Cerebellar cortex (tissue), 1 donor: ENCODE measurements at regions not wholly inside any gene's neighbourhood (a gene's known extent, or its start where the extent isn't known, plus 50 kb on each side); places are given as distances from the start of the nearest gene placed in this dataset.
"Not testable (repeated sequence)": the region's sequence is repeated elsewhere in the genome, so short reads cannot be mapped to it uniquely, and the experiment has no call there.

ENCODE experiments used
- DNase-seq: peaks from one replicate; pipeline ENCODE4 v3.0.0-alpha.2; 2015; ENCODE audit warnings: low spot score

- DNase-seq, result no peak
These were observed 129.3 kb upstream of the LPCAT1 start for GRCh38 chr5:1652873-1653697.

- DNase-seq, result no peak
These were observed 128.5 kb upstream of the LPCAT1 start for GRCh38 chr5:1651971-1652872.

- no peak for DNase-seq
These were observed 127.5 kb upstream of the LPCAT1 start for GRCh38 chr5:1651250-1651649.

DNA sequence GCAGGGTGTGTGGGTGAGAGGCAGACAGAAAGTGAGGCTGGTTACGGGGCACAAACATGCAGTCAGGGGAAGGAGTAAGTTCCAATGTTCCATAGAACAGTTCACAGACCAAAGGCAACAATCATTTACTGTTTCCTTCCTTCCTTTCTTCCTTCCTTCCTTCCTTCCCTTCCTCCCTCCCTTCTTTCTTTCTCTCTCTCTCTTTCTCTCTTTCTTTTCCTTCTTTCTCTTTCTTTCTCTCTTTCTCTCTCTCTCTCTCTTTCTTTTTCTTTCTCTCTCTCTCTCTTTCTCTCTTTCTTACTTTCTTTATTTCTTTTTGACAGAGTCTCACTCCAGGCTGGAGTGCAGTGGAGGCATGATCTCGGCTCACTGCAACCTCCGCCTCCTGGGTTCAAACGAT lies 125.8 kb upstream of the LPCAT1 start:
- DNase-seq, result no peak

DNA sequence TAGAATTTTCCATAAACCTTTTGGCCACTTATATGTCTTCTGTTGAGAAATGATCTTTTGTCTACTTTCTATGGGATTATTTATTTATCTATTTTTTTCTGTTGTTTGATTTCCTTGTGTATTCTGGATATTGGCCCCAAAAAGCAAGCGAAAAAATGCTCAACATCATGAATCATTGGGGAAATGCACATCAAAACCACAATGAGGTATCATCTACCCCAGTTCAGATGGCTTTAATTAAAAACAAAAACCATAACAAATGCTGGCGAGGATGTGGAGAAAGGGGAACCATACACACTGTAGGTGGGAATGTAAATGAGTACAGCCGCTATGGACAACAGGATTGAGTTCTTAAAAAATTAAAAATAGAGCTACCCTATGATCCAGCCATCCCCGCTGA lies 125.0 kb upstream of the LPCAT1 start:
- DNase-seq, result no peak

DNA sequence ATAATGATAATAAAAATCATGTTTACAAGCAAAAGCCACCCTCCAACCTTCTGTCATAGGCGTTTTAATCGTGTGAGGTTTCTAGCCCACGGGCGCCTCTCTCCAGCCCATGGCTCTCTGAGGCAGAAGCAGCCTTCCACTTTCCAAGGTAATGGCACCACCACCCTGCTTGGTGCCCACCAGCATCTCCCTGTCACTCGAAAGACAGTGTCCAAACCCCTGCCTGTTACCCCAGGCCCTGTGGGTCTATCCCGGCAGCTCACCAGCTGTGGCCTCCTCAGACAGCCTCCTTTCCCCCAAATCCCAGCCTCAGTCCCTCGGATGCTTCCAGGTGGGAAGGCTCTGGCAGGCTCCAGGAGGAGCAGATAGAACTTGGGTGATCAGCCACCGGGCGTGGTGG lies 123.8 kb upstream of the LPCAT1 start:
- DNase-seq, result no peak

DNA sequence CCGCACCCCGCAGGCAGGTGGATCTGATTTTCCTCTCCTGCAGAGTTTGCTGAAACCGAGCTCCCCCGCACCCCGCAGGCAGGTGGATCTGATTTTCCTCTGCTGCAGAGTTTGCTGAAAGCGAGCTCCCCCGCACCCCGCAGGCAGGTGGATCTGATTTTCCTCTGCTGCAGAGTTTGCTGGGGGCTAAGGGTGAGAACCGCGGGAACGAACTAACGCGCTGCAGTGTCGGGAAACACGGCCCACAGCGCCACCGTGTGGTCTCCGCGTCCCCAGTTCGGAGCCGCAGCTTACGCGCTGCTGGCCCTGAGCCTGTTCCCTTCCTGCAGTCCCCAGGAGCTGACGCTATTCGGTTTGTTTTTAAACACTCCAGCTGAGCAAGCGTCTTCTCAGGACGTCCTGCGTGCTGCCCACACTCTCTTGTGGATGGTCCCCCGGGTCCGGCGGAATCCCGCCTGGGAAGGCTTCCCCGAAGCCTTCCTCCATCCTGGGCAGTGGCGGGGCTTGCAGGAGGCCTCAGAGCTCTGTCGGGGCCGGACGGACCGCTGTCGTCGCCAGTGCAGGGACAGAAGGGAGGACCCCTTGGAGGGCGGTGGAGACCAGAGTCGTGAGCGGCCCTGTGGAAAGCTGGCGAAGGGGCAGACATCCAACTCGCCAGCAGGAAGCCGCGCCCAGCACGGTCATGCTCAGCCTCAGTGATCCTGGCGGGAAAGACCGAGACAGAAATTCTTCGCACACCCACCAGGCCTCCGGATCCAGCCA lies 121.2 kb upstream of the LPCAT1 start:
- DNase-seq, result peak; percentile 83

GRCh38 chr5:1644393-1644809 lies 120.6 kb upstream of the LPCAT1 start:
- DNase-seq, result not testable (repeated sequence)

GRCh38 chr5:1643651-1644392 lies 120.1 kb upstream of the LPCAT1 start:
- no peak for DNase-seq

DNA sequence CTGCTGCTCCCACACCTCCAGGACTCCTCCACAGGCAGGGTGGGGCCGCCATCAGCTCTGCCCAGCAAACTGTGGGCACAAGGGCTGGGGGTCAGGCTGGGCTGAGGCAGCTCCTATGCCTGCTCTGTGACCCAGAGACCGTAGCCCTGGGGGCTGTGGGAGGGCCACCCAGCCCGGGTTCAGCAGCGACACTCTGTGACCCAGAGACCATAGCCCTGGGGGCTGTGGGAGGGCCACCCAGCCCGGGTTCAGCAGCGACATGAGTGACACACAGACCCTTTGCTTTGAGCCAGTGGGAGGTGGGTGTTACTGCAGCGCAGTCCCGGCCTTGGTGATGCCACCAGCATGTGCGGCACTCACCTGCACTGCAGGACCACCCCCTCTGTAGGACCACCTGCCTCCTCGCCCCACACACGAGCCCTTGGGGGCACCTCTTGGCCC lies 118.9 kb upstream of the LPCAT1 start:
- no peak for DNase-seq

DNA sequence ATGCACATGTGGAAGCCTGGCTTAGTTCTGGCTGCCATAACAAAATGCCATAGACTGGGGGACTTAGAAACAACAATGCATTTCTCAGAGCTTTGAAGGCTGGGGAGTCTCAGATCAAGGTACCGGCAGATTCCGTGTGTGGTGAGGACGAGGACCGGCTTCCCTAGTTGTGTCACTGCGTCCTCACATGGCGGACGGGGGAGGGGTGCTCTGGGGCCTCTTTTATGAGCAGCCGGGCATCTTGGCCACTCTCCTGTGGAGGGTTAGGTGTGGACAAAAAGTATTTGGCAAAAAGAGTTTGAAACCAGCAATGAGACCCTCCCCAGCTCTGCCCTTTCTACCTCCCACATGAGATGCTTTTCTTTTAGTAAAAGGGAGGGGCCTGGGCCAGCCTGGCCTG lies 118.5 kb upstream of the LPCAT1 start:
- no peak for DNase-seq

GRCh38 chr5:1641560-1642166 lies 117.9 kb upstream of the LPCAT1 start:
- peak; percentile 96 for DNase-seq

DNA sequence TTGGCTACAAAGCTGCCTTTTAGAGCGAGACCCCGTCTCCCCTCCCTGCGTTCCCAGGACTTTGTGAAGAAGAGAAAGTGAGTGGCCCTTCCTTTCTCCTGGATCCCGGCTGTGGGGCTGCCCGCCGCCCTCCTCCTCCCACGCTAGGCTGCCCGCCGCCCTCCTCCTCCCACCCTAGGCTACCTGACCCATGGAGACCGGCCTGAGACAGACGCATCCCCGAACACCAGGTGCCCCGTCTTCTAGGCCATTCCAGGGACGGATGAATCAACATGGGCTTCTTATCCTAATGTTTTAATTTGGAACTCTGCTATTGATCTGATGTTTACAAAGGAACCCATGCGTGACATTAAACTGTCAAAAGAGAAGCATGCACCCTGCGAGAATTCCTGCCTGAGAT lies 117.3 kb upstream of the LPCAT1 start:
- DNase-seq, result no peak

- DNase-seq, result no peak
These were observed 116.7 kb upstream of the LPCAT1 start for GRCh38 chr5:1640421-1640881.

GRCh38 chr5:1639757-1640156 lies 116.0 kb upstream of the LPCAT1 start:
- DNase-seq, result no peak

DNA sequence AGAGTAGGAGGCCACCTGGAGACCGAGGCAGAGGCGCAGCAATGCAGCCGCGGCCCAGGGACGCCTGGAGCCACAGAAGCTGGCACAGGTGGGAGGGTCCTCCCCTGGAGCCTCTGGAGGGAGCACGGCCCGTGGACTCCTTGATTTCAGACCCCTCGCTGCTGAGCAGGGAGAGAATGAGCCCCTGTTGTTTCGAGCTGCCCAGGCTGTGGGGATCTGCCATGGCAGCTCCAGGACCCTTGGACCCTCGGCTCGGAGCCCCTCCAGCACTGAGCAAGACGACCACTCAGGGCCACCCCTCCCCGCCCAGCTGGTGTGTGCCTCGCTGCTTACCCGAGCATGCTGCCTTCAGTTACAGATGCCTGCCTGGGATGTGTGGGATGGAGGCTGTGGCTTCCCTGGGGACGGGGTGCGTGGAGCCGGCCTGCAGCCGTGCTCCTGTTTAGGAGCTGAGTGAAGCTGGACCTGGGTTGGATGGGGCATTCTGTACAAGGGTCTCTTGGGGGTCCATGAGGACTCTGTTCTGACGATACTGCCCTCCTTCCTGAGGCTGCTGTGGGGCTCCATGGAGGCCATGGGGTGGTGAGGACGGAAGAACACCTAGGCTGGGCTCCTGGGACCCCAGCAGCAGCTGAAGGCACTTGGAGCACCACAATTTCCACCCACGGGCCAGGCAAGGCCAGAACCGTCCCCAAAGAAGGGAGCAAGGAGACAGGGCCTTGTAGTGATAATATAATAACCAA lies 115.1 kb upstream of the LPCAT1 start:
- DNase-seq, result no peak

DNA sequence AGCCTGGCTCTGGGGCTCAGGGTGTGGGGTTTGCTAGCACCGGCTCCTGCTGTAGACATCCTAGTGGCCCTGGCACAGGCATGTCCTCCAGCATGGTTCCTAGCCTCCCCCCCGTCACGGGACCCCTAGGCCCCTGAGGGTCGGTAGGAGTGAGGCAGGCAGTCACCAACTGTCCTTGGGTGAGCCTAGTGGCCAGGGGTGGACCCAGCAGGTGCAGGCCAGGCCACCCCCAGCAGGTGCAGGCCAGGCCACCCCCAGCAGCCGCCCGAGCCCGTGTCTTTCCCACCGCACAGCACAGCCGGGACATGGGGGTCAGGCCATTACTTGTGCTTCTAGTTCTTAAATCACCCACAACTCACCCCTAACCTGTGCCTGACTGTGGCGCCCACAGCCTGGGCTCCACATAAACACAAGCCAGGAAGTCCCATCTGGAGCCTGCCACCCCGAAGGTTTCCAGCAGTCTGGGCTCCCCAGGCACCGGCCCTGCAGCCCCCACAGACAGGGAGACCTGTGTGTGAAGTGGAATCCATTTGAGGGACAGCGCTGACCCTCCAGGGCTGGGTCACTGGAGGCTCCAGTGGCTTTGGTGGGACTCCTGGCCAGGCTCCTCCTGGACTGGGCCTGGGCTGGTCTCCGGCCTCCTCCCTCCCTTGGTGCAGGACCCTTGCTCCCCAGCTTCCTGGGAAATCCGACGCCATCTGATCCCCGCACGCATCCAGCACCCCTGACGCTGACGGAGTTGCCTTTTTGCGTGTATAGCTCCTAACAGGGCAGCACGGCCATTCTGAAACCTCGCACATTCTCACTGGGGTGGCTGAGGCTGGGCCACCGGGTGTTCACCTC lies 114.1 kb upstream of the LPCAT1 start:
- no peak for DNase-seq

DNA sequence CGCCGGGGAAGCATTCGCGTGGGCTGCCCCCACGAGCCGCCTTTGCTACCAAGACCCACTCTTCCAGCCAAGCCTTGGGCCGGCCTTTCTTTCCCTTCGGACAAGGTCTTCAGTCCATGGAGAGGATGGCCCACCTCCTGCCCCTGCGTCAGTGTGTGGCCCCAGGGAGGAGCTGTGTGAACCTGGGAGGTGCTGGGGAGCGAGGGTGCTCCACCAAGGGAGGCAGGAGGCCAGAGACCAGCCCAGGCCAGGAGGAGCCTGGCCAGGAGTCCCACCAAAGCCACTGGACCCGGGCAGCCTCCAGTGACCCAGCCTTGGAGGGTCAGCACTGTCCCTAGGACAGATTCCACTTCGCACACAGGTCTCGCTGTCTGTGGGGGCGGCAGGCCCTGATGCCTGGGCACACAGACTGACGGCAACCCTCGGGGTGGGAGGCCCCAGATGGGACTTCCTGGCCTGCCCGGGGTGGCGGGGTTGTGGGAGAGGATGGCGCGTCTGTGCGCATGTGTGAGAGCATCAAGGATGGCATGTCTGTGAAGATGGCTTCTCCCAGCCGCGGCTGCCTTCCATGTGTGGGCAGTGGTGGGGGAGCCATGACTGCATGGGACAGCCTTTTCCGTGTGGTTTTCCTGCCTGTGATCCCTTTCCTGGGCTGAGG lies 113.3 kb upstream of the LPCAT1 start:
- no peak for DNase-seq
